Liver (tissue), 8 donors: ENCODE measurements at regions not wholly inside any gene's neighbourhood (a gene's known extent, or its start where the extent isn't known, plus 50 kb on each side); places are given as distances from the start of the nearest gene placed in this dataset.

Source experiments
- DNase-seq: peaks from one replicate; pipeline ENCODE4 v3.0.0-alpha.2; 2017; ENCODE audit warnings: low spot score
- H3K27ac ChIP-seq, 2 donors: one replicate each; pipeline ENCODE4 v1.7.0; 2013; ENCODE audit warnings: inconsistent platforms in 2 of 2, low read length in 2 of 2, control low read depth in 1 of 2, low read depth in 1 of 2, mild to moderate bottlenecking in 1 of 2
- H3K27me3 ChIP-seq, 4 donors: one replicate each; pipeline versions ENCODE4 v1.6.1 to v1.7.0; 2013; ENCODE audit warnings: low read length in 3 of 4, inconsistent platforms in 1 of 4, mild to moderate bottlenecking in 1 of 4, moderate library complexity in 1 of 4; ENCODE audit not compliant: control insufficient read depth in 4 of 4, insufficient read depth in 4 of 4
- H3K36me3 ChIP-seq, 4 donors: one replicate each; pipeline versions ENCODE4 v1.6.1 to v1.7.0; 2013; ENCODE audit warnings: low read length in 3 of 4, mild to moderate bottlenecking in 3 of 4, low read depth in 1 of 4, moderate library complexity in 1 of 4; ENCODE audit not compliant: control insufficient read depth in 4 of 4, insufficient read depth in 3 of 4
- H3K4me1 ChIP-seq, 4 donors: one replicate each; pipeline versions ENCODE4 v1.6.1 to v1.7.0; 2013; ENCODE audit warnings: low read length in 3 of 4, mild to moderate bottlenecking in 3 of 4, moderate library complexity in 1 of 4; ENCODE audit not compliant: control insufficient read depth in 4 of 4, insufficient read depth in 4 of 4
- H3K4me3 ChIP-seq, 3 donors: one replicate each; pipeline versions ENCODE4 v1.6.1 to v1.7.0; 2013; ENCODE audit warnings: low read length in 3 of 3, control low read depth in 1 of 3, low read depth in 1 of 3, mild to moderate bottlenecking in 1 of 3
- H3K9ac ChIP-seq, 2 donors: one replicate each; pipeline ENCODE4 v1.7.0; 2013; ENCODE audit warnings: low read length in 2 of 2, mild to moderate bottlenecking in 2 of 2, moderate library complexity in 2 of 2, control low read depth in 1 of 2, low read depth in 1 of 2
- H3K9me3 ChIP-seq, 4 donors: one replicate each; pipeline versions ENCODE4 v1.6.1 to v1.7.0; 2013; ENCODE audit warnings: low read length in 3 of 4; ENCODE audit not compliant: control insufficient read depth in 4 of 4
- CTCF ChIP-seq: fragments of 150-350 bp; IDR thresholded peaks from 2 replicates; pipeline ENCODE4 v1.5.1; 2017; ENCODE audit warnings: improper control_type of control experiment, low read depth, low read length; ENCODE audit not compliant: missing input control
- EGR1 ChIP-seq, 2 donors: IDR thresholded peaks; 2 replicates each; pipeline ENCODE4 v1.6.1; 2016 to 2018; ENCODE audit warnings: antibody characterized with exemption in 2 of 2, low read depth in 2 of 2
- FOXA2 ChIP-seq: IDR thresholded peaks from 2 replicates; pipeline ENCODE4 v1.6.1; 2016; ENCODE audit warnings: antibody characterized with exemption
- GABPA ChIP-seq, 2 donors: IDR thresholded peaks in 1 of 2; conservative IDR thresholded peaks in 1 of 2; 2 replicates each; pipeline ENCODE4 v1.6.1; 2016; ENCODE audit warnings: antibody characterized with exemption in 2 of 2, mild to moderate bottlenecking in 1 of 2, moderate library complexity in 1 of 2
- HNF4A ChIP-seq, 2 donors: conservative IDR thresholded peaks; 2 replicates each; pipeline ENCODE4 v1.6.1; 2016; ENCODE audit warnings: antibody characterized with exemption in 2 of 2, mild to moderate bottlenecking in 2 of 2
- JUND ChIP-seq, 2 donors: IDR thresholded peaks; 2 replicates each; pipeline ENCODE4 v1.6.1; 2016; ENCODE audit warnings: antibody characterized with exemption in 2 of 2
- REST ChIP-seq: IDR thresholded peaks from 2 replicates; pipeline ENCODE4 v1.6.1; 2016; ENCODE audit warnings: antibody characterized with exemption, mild to moderate bottlenecking
- RXRA ChIP-seq, 2 donors: IDR thresholded peaks; 2 replicates each; pipeline ENCODE4 v1.6.1; 2017 to 2018; ENCODE audit warnings: antibody characterized with exemption in 2 of 2, mild to moderate bottlenecking in 1 of 2
- YY1 ChIP-seq: IDR thresholded peaks from 2 replicates; pipeline ENCODE4 v1.6.1; 2016; ENCODE audit warnings: antibody characterized with exemption, mild to moderate bottlenecking
- ZBTB33 ChIP-seq: IDR thresholded peaks from 2 replicates; pipeline ENCODE4 v1.6.1; 2016; ENCODE audit warnings: antibody characterized with exemption
- WGBS: extraction: QIAGEN DNeasy Blood & Tissue Kit; methylation state at CpG from one replicate; pipeline ENCODE4 v1.1.7; 2013; 5-methylcytosine and 5-hydroxymethylcytosine counted together
- donor health status: healthy.
- donor health status: healthy.
- donor health status: healthy.
- donor health status: healthy.
- donor health status: healthy.

- H3K27me3 ChIP-seq: no peaks in the 10 kb centered on the region
- H3K9me3 ChIP-seq: no peaks in the 10 kb centered on the region
- H3K36me3 ChIP-seq: no peaks in the 10 kb centered on the region
- H3K9ac ChIP-seq: no peak overlapping the region
- TF ChIP-seq JUND (IDR thresholded peaks at IDR 0.05): no peak
- TF ChIP-seq GABPA (IDR thresholded peaks at IDR 0.05 in 1 of 2, conservative IDR thresholded peaks at IDR 0.05 in 1 of 2): no peak
- no peak for TF ChIP-seq ZBTB33
- TF ChIP-seq YY1: no peak
- no peak for TF ChIP-seq REST
- TF ChIP-seq FOXA2: no peak
- no peak for TF ChIP-seq RXRA (IDR thresholded peaks at IDR 0.05)
- TF ChIP-seq HNF4A (conservative IDR thresholded peaks at IDR 0.05): no peak
- 88% methylated on average over 18 of the region's 18 CpGs for WGBS
- no peak overlapping the region for H3K4me3 ChIP-seq
- no peaks in the 10 kb centered on the region for H3K4me1 ChIP-seq
- no peak overlapping the region for H3K27ac ChIP-seq
- peak; percentile 30 for DNase-seq
These were observed 531.7 kb downstream of the BRD1 start for GRCh38 chr22:49295851-49296560.

GRCh38 chr22:49295465-49295743, 532.3 kb downstream of the BRD1 start:
- DNase-seq: no peak
- Histone ChIP-seq H3K4me1 (no peaks in the 10 kb centered on the region), H3K36me3 (no peaks in the 10 kb centered on the region), H3K27me3 (no peaks in the 10 kb centered on the region), H3K27ac (no peak overlapping the region), H3K9me3 (no peaks in the 10 kb centered on the region), H3K9ac (no peak overlapping the region), H3K4me3 (no peak overlapping the region)
- WGBS: 80% methylated on average over 5 of the region's 5 CpGs
- no peak for TF ChIP-seq CTCF
- TF ChIP-seq RXRA (IDR thresholded peaks at IDR 0.05): no peak
- no peak for TF ChIP-seq YY1
- no peak for TF ChIP-seq EGR1 (IDR thresholded peaks at IDR 0.05; ENCODE audit: low read depth in 2 of 2)
- no peak for TF ChIP-seq FOXA2
